ENCODE measurements at regions not wholly inside any gene's neighbourhood (a gene's known extent, or its start where the extent isn't known, plus 50 kb on each side); places are given as distances from the start of the nearest gene placed in this dataset.
"Not testable (repeated sequence)": the region's sequence is repeated elsewhere in the genome, so short reads cannot be mapped to it uniquely, and the experiment has no call there.

DNA sequence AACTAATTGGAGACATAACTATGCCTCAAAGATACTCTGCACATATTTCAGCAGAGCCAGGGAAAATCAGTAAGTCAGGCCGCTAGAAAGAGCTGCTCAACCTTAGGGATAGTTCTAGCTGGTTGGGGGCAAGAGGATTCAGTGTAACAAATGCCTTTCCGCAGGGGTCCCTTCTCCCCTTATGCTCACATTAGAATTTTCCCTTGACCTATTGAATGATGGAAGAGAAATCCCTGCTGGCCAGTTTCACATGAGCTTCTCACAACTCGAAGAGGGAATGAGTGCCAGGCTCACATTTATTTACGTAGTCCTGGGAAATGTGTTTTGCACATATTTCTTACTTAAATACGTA is 66.2 kb upstream of the USP9X start:
- Histone ChIP-seq H3K9me3 (ENCODE audit: low read length) (no peaks in the 10 kb centered on the region), H3K79me2 (ENCODE audit: insufficient read depth, low read length) (no peaks in the 10 kb centered on the region), H3K4me2 (ENCODE audit: low read length) (no peak overlapping the region), H3K9ac (ENCODE audit: low read length) (no peak overlapping the region), H3K27ac (ENCODE audit: low read depth, low read length, poor library complexity, severe bottlenecking) (no peak overlapping the region), H3K4me3 (ENCODE audit: low read depth, low read length, poor library complexity, severe bottlenecking) (no peak overlapping the region), H3F3A (ENCODE audit: insufficient read depth, low read length) (no peaks in the 10 kb centered on the region), H3K9me2 (ENCODE audit: low read depth, low read length) (no peaks in the 10 kb centered on the region), H2AFZ (ENCODE audit: low read length) (no peak overlapping the region), H3K4me1 (ENCODE audit: insufficient read depth, low read length, severe bottlenecking) (no peaks in the 10 kb centered on the region), H3K36me3 (ENCODE audit: insufficient read depth, low read length) (no peaks in the 10 kb centered on the region), H4K20me1 (ENCODE audit: insufficient read depth, low read length) (no peaks in the 10 kb centered on the region), H3K27me3 (ENCODE audit: insufficient read depth, low read length) (no peaks in the 10 kb centered on the region)
- TF ChIP-seq EZH2 (IDR thresholded peaks at IDR 0.05; ENCODE audit: borderline replicate concordance, low read length) = no peak
- TF ChIP-seq, protein P1, sequence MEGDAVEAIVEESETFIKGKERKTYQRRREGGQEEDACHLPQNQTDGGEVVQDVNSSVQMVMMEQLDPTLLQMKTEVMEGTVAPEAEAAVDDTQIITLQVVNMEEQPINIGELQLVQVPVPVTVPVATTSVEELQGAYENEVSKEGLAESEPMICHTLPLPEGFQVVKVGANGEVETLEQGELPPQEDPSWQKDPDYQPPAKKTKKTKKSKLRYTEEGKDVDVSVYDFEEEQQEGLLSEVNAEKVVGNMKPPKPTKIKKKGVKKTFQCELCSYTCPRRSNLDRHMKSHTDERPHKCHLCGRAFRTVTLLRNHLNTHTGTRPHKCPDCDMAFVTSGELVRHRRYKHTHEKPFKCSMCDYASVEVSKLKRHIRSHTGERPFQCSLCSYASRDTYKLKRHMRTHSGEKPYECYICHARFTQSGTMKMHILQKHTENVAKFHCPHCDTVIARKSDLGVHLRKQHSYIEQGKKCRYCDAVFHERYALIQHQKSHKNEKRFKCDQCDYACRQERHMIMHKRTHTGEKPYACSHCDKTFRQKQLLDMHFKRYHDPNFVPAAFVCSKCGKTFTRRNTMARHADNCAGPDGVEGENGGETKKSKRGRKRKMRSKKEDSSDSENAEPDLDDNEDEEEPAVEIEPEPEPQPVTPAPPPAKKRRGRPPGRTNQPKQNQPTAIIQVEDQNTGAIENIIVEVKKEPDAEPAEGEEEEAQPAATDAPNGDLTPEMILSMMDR (IDR thresholded peaks at IDR 0.05; ENCODE audit: low read length) = no peak

DNA sequence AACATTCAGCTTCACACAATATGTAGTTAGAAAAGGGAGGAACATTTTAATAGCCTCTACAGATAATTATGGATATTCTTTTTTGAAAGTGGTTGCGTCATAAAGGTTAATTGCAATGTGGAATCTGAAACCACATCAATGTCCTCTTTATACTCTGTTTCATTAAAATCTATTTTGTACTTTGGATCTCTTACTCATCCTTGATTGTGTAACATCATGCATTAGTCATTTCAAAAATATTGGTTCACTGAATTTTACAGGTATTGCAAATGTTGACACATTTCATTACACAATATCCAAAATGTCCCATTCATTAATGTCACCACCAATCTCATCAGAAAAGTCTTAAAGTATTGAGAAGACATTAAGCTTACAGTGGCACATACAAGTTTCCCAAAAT is 62.7 kb upstream of the USP9X start:
- H3K4me2 ChIP-seq (ENCODE audit: low read length) = no peak overlapping the region
- H3K27ac ChIP-seq (ENCODE audit: low read depth, low read length, poor library complexity, severe bottlenecking) = no peak overlapping the region

DNA sequence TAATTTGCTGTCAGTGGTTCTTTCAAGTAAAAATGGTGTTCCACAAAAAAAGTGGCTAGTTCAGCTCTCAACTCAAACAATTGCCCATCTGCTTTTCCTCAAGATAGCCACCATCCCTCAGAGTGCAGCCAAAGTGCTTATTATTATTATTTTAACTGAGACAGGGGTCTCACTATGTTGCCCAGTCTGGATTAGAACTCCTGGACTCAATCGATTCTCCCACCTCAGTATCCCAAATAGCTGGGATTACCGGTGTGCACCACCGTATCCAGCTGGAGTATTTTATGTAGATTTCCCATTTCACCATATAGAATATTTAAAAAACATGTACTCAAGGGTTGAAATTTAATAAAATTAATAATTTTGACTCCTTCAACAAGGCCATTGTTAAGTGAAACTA is 62.1 kb upstream of the USP9X start:
- H3K27ac ChIP-seq (ENCODE audit: low read depth, low read length, poor library complexity, severe bottlenecking) = no peak overlapping the region
- H2AFZ ChIP-seq (ENCODE audit: low read length) = no peak overlapping the region
- H3K36me3 ChIP-seq (ENCODE audit: insufficient read depth, low read length) = no peaks in the 10 kb centered on the region
- H3K9ac ChIP-seq (ENCODE audit: low read length) = no peak overlapping the region
- no peak overlapping the region for H3K4me2 ChIP-seq (ENCODE audit: low read length)
- no peaks in the 10 kb centered on the region for H4K20me1 ChIP-seq (ENCODE audit: insufficient read depth, low read length)
- H3K9me3 ChIP-seq (ENCODE audit: low read length) = no peaks in the 10 kb centered on the region
- no peaks in the 10 kb centered on the region for H3K9me2 ChIP-seq (ENCODE audit: low read depth, low read length)
- no peaks in the 10 kb centered on the region for H3F3A ChIP-seq (ENCODE audit: insufficient read depth, low read length)
- no peak overlapping the region for H3K4me3 ChIP-seq (ENCODE audit: low read depth, low read length, poor library complexity, severe bottlenecking)
- no peaks in the 10 kb centered on the region for H3K4me1 ChIP-seq (ENCODE audit: insufficient read depth, low read length, severe bottlenecking)
- H3K79me2 ChIP-seq (ENCODE audit: insufficient read depth, low read length) = no peaks in the 10 kb centered on the region
- TF ChIP-seq, protein P1 (IDR thresholded peaks at IDR 0.05; ENCODE audit: low read length) = no peak
- no peak for TF ChIP-seq EZH2 (IDR thresholded peaks at IDR 0.05; ENCODE audit: borderline replicate concordance, low read length)
- no peaks in the 10 kb centered on the region for H3K27me3 ChIP-seq (ENCODE audit: insufficient read depth, low read length)

More for the DNA sequence above, 62.7 kb upstream of the USP9X start:
- no peaks in the 10 kb centered on the region for H3F3A ChIP-seq (ENCODE audit: insufficient read depth, low read length)
- H3K36me3 ChIP-seq (ENCODE audit: insufficient read depth, low read length) = no peaks in the 10 kb centered on the region
- no peaks in the 10 kb centered on the region for H3K4me1 ChIP-seq (ENCODE audit: insufficient read depth, low read length, severe bottlenecking)
- no peaks in the 10 kb centered on the region for H4K20me1 ChIP-seq (ENCODE audit: insufficient read depth, low read length)
- H3K79me2 ChIP-seq (ENCODE audit: insufficient read depth, low read length) = no peaks in the 10 kb centered on the region
- no peaks in the 10 kb centered on the region for H3K27me3 ChIP-seq (ENCODE audit: insufficient read depth, low read length)
- H3K9me3 ChIP-seq (ENCODE audit: low read length) = no peaks in the 10 kb centered on the region
- H3K4me3 ChIP-seq (ENCODE audit: low read depth, low read length, poor library complexity, severe bottlenecking) = no peak overlapping the region
- no peaks in the 10 kb centered on the region for H3K9me2 ChIP-seq (ENCODE audit: low read depth, low read length)
- no peak overlapping the region for H2AFZ ChIP-seq (ENCODE audit: low read length)
- TF ChIP-seq EZH2 (IDR thresholded peaks at IDR 0.05; ENCODE audit: borderline replicate concordance, low read length) = no peak
- TF ChIP-seq, protein P1 (IDR thresholded peaks at IDR 0.05; ENCODE audit: low read length) = no peak
- no peak overlapping the region for H3K9ac ChIP-seq (ENCODE audit: low read length)

DNA sequence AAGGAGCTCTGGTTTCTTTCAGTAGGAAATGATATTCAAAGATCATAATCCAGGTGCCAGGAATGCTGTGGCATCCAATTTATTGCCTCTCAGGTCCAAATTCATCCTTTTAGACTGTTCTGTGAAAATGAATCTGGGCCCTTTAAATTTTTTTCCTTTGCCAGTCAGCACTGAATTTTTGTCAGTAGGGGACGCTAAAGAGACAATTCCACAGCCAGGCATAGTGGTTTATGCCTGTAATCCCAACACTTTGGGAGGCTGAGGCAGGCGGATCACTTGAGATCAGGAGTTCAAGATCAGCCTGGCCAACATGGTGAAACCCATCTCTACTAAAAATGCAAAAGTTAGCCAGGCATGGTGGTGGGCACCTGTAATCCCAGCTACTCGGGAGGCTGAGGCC is 60.9 kb upstream of the USP9X start:
- H3K4me1 ChIP-seq (ENCODE audit: insufficient read depth, low read length, severe bottlenecking); H2AFZ ChIP-seq (ENCODE audit: low read length); H3K9ac ChIP-seq (ENCODE audit: low read length); H3K79me2 ChIP-seq (ENCODE audit: insufficient read depth, low read length); H3K9me3 ChIP-seq (ENCODE audit: low read length); H3K36me3 ChIP-seq (ENCODE audit: insufficient read depth, low read length); H3K27me3 ChIP-seq (ENCODE audit: insufficient read depth, low read length); H4K20me1 ChIP-seq (ENCODE audit: insufficient read depth, low read length); H3F3A ChIP-seq (ENCODE audit: insufficient read depth, low read length); H3K4me2 ChIP-seq (ENCODE audit: low read length); H3K27ac ChIP-seq (ENCODE audit: low read depth, low read length, poor library complexity, severe bottlenecking); H3K4me3 ChIP-seq (ENCODE audit: low read depth, low read length, poor library complexity, severe bottlenecking); H3K9me2 ChIP-seq (ENCODE audit: low read depth, low read length): not testable (repeated sequence)
